Testis (tissue), 2 donors: ENCODE measurements at regions not wholly inside any gene's neighbourhood (a gene's known extent, or its start where the extent isn't known, plus 50 kb on each side); places are given as distances from the start of the nearest gene placed in this dataset.

Source experiments
- DNase-seq: peaks from one replicate; pipeline ENCODE4 v3.0.0-alpha.2; 2019
- H3K27ac ChIP-seq, 2 donors: fragments of 200-600 bp; sonication (generic); one replicate each; pipeline ENCODE4 v1.5.1; 2019
- H3K27me3 ChIP-seq: fragments of 200-600 bp; sonication (generic); one replicate; pipeline ENCODE4 v1.5.1; 2019
- H3K36me3 ChIP-seq: fragments of 200-600 bp; sonication (generic); one replicate; pipeline ENCODE4 v1.5.1; 2017; ENCODE audit warnings: low read depth; ENCODE audit errors: missing control alignments
- H3K4me1 ChIP-seq: fragments of 200-600 bp; sonication (generic); one replicate; pipeline ENCODE4 v1.5.1; 2019
- H3K4me3 ChIP-seq, 2 donors: fragments of 200-600 bp; sonication (generic); one replicate each; pipeline ENCODE4 v1.5.1; 2017 to 2019
- H3K9me3 ChIP-seq: fragments of 200-600 bp; sonication (generic); one replicate; pipeline ENCODE4 v1.5.1; 2017
- CTCF ChIP-seq, 3 experiments: fragments of 450-650 bp in 2 of 3; fragments of 200-600 bp in 1 of 3; sonication (generic) in 1 of 3; IDR thresholded peaks; one replicate each; pipeline ENCODE4 v1.5.1; 2016 to 2019; ENCODE audit warnings: antibody characterized with exemption in 3 of 3, mild to moderate bottlenecking in 2 of 3, moderate library complexity in 1 of 3
- POLR2A ChIP-seq: fragments of 450-650 bp; IDR thresholded peaks from one replicate; pipeline ENCODE4 v1.6.1; 2017; ENCODE audit warnings: antibody characterized with exemption, mild to moderate bottlenecking, moderate library complexity
- WGBS, 2 donors: methylation state at CpG; one replicate each; pipeline ENCODE4 v1.1.5; 2018; 5-methylcytosine and 5-hydroxymethylcytosine counted together
- intact Hi-C: fragments of 100-400 bp; cut with DNase I; formaldehyde crosslinking; loops from one replicate; pipeline ENCODE4 v1.15.1; 2023; ENCODE audit warnings: low total_unique reads

- no peak for TF ChIP-seq POLR2A
- TF ChIP-seq CTCF (IDR thresholded peaks at IDR 0.05): no peak
- Histone ChIP-seq H3K36me3 (no peaks in the 10 kb centered on the region), H3K4me3 (no peak overlapping the region), H3K4me1 (no peaks in the 10 kb centered on the region), H3K9me3 (no peaks in the 10 kb centered on the region), H3K27ac (no peak overlapping the region), H3K27me3 (no peaks in the 10 kb centered on the region)
- intact Hi-C loops: no loop called here
- WGBS, 2 donors: 83 to 84% methylated on average over 6 of the region's 6 CpGs
- DNase-seq: no peak
Observed at GRCh38 chr12:98213556-98213955, 301.8 kb upstream of the TMPO start.

- H3K27me3 ChIP-seq: no peaks in the 10 kb centered on the region
- no peak for TF ChIP-seq POLR2A
- no peak for TF ChIP-seq CTCF (IDR thresholded peaks at IDR 0.05)
- 78 to 94% methylated on average over 1 of the region's 1 CpG for WGBS, 2 donors
- no peak for DNase-seq
- intact Hi-C loops: no loop called here
- no peaks in the 10 kb centered on the region for H3K4me1 ChIP-seq
- H3K36me3 ChIP-seq: no peaks in the 10 kb centered on the region
- H3K27ac ChIP-seq: no peak overlapping the region
- H3K4me3 ChIP-seq: no peak overlapping the region
- H3K9me3 ChIP-seq: no peaks in the 10 kb centered on the region
Observed at GRCh38 chr12:98217257-98217656, 298.1 kb upstream of the TMPO start.

- Histone ChIP-seq H3K27ac (no peak overlapping the region), H3K4me3 (no peak overlapping the region), H3K4me1 (no peaks in the 10 kb centered on the region), H3K36me3 (no peaks in the 10 kb centered on the region), H3K27me3 (no peaks in the 10 kb centered on the region), H3K9me3 (no peaks in the 10 kb centered on the region)
- intact Hi-C loops: no loop called here
- TF ChIP-seq POLR2A: no peak
- TF ChIP-seq CTCF (IDR thresholded peaks at IDR 0.05): no peak
- 69 to 79% methylated on average over 2 of the region's 2 CpGs for WGBS, 2 donors
- no peak for DNase-seq
Observed at GRCh38 chr12:98220636-98221035, 294.8 kb upstream of the TMPO start.

GRCh38 chr12:98221243-98221808 is 294.1 kb upstream of the TMPO start:
- no peaks in the 10 kb centered on the region for H3K27me3 ChIP-seq
- no peak for DNase-seq
- H3K9me3 ChIP-seq: no peaks in the 10 kb centered on the region
- 74 to 75% methylated on average over 8 of the region's 8 CpGs for WGBS, 2 donors
- intact Hi-C loops: no loop called here
- no peak overlapping the region for H3K4me3 ChIP-seq
- H3K36me3 ChIP-seq: no peaks in the 10 kb centered on the region
- H3K4me1 ChIP-seq: no peaks in the 10 kb centered on the region
- no peak overlapping the region for H3K27ac ChIP-seq
- TF ChIP-seq POLR2A (no peak), CTCF (IDR thresholded peaks at IDR 0.05) (no peak)

GRCh38 chr12:98222135-98222534 is 293.3 kb upstream of the TMPO start:
- H3K36me3 ChIP-seq: no peaks in the 10 kb centered on the region
- TF ChIP-seq CTCF (IDR thresholded peaks at IDR 0.05): no peak
- TF ChIP-seq POLR2A: no peak
- H3K27ac ChIP-seq: no peak overlapping the region
- intact Hi-C loops: no loop called here
- H3K4me3 ChIP-seq: no peak overlapping the region
- WGBS, 2 donors: 55 to 84% methylated on average over 2 of the region's 2 CpGs
- no peaks in the 10 kb centered on the region for H3K9me3 ChIP-seq
- no peaks in the 10 kb centered on the region for H3K27me3 ChIP-seq
- no peak for DNase-seq
- H3K4me1 ChIP-seq: no peaks in the 10 kb centered on the region
